Sciatic nerve (tissue), 2 donors: ENCODE measurements at regions not wholly inside any gene's neighbourhood (a gene's known extent, or its start where the extent isn't known, plus 50 kb on each side); places are given as distances from the start of the nearest gene placed in this dataset.
"Not testable (repeated sequence)": the region's sequence is repeated elsewhere in the genome, so short reads cannot be mapped to it uniquely, and the experiment has no call there.

Experiments
- ATAC-seq: fragments of 200-7000 bp; cut with Tn5 transposase; one replicate; pipeline ENCODE4 v1.9.1; 2020; ENCODE audit warnings: mild to moderate bottlenecking, moderate library complexity
- DNase-seq: peaks from one replicate; pipeline ENCODE4 v3.0.0-alpha.2; 2020; ENCODE audit warnings: low spot score
- intact Hi-C: fragments of 100-400 bp; cut with DNase I; formaldehyde crosslinking; loops from one replicate; pipeline ENCODE4 v1.14.2; 2022
- donor health status: DM: no; HTN: no; CAD: no.
- donor health status: DM: no; HTN: no; CAD: no.

DNA sequence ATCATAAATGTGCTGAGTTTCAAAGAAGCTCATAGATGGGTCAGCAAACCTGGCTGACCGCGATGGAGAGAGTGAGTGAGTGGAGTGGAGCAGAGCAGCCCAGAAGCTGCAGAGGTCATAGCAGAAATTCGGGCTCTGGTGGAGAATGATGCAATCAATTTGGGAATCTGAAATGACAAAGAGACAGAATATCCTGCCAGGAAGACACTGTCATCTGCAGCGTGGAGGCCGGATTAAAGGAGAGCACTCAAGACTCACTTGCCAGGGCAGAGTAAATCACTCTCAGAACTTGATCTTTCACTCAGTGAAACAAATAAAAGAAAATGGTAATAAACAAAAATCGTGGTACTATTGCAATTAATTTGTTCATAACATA lies 109.6 kb upstream of the RREB1 start:
- intact Hi-C loops: no loop called here
- DNase-seq (no peak), ATAC-seq (peak; percentile 68)

DNA sequence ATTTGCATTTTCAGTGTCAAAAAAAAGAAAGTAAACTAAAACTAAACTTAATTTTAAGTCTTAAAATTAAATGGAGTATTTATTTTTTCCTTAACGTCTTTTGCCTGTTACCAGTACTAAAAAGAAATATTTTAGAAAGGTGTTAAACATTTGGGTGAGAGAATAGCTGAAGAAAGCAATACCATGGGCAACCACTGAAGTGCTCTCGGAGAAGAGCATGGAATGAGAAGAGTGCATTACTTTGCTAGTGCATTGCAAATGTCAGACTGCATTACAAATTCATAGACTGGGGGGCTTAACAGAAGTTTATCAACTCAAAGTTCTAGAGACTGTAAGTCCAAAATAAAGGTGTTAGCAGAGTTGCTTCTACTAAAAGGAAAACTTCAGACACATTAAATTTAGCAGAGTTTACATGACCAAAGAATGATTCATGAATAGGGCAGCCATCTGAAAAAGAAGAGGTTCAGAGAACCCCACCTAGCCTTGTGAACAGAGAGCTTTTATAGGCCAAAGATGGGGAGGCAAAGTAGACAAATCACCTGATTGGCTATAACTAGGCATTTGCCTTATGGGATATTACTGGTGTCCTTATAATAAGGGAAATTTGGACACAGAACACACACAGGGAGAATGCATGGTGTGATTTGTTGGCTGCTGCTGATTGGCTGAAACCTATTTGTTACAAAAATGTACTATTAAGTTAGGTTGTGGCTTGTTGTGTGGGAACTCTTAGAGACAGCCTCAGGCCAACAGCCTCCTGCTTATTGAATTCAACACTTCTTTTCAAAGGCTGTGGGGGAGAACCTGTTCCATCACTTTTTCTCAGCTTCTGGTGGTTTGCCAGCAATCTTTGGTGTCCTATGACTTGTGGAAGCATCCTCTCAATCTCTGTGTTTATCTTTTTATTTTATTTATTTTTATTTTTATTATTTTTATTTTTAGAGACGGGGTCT lies 106.7 kb upstream of the RREB1 start:
- DNase-seq: no peak
- intact Hi-C loops: no loop called here
- no peak for ATAC-seq

DNA sequence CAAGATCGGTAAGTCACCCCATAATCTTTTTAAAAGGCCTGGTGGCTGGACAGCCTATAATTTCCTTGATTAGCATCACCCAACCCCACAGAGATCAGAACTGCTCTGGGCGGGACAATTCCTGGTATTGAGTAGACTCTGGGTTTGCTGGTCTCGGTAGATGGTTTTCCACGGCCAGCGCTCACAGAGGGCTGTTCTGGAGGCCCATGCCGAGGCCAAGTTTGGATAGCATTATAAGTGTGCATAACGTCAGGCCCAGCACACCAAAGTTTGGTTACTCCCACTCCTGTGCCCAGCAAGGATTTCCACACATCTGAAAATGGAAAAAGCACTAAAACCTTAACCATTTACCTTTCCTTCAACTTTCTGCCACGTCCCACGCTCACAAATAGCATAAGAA lies 104.7 kb upstream of the RREB1 start:
- ATAC-seq (no peak), DNase-seq (no peak)
- intact Hi-C loops: no loop called here

DNA sequence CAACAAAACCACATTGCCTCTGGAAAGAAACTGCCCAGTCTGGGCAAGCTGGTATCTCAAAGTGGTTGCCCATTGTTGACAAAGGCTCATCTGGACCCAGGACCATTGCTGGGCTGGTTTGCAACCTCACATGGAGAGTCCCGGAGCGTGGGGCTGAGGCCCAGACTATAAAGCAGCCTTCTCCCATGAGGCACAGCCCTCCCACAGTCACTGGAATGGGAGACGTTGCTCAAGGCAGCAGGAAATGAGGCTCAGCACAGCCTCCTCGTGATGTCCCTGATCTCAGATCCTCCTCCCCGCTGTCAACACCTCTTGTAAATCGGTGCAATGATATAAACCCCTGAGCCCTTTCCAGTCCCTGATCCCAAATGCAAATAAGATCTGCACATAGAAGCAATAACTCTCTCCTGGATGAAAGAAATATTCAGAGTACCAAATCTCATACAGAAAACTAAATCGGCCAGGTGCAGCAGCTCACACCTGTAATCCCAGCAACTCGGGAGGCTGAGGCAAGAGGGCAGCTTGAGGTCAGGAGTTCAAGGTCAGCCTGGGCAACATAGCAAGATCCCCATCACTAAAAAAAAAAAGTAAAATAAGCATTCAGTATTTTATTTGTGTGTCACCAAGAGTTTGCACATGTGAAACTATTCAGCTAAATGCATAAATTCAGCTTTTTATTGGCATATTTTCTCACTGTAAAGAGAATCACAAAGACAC lies 103.0 kb upstream of the RREB1 start:
- intact Hi-C loops: no loop called here
- ATAC-seq (no peak), DNase-seq (no peak)

DNA sequence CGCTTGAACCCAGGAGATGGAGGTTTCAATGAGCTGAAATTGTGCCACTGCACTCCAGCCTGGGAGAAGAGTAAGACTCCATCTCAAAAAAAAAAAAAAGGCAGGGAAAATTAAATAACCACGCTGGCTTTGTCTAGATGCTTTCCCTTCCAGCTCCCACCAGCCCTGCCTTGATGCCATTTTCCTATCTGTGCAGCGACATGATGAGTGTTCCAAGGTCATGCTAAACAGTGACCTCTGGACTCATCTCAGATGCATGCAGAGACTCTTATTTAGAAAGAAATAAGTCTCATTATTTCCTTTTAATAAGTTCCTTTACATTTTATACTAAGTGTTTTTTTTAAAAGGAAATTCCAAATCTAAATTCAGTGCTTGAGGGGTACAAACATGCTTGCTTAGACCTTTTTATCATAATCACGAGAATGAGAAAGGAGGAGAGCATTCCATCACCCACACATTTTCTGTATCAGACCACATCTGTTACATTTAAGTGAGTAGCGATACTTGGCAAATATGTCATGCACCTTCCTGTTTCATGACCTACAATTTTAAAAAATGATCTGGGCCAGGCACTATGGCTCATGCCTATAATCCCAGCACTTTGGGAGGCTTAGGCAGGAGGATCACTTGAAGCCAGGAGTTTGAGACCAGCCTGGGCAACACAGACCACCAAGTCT lies 101.1 kb upstream of the RREB1 start:
- DNase-seq: no peak
- no peak for ATAC-seq
- intact Hi-C loops: no loop called here

DNA sequence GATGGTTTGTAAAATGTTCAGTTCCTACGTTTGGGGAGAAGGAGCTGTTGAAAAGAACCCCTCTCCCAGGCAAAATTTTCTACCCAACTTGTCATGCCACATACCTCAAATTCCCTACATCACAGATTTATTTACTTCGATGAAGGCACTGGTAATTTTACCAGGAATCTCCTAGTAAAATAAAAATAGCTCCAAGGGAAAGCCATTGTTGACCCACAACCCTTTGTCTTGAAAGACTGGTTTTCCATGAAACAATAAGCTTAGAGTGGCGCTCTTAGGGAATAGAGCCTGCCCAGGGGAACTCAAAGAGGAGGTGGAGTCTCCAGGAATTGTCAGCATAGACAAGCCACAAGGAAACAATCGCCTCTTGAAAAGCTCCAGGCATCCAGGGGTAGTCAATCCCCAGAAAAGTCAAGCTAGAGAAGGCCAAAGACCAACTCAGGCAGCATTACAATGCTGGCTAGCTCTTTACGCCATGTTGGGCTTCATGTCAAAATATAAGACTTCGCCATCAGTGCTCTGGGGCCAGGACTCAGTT lies 99.2 kb upstream of the RREB1 start:
- ATAC-seq: no peak
- no peak for DNase-seq
- intact Hi-C loops: no loop called here

DNA sequence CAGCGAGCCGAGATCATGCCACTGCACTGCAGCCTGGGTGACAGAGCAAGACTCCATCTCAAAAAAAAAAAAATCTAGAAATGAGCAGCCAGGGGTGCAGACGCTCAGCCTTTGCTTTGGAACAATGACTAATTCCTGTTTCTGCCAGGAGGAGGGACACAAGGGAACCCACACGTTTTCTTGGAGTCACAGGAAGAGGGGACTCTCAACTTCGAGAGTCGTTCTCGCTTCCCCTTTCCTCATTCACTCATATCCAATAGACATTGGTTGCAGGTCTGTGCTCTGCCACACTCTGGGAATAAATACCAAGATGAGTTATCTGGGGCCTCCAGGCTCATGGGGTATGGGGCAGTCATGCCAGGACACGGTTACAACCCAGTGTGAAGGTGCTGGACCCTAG lies 91.5 kb upstream of the RREB1 start:
- ATAC-seq: no peak
- DNase-seq: no peak
- intact Hi-C loops: no loop called here

DNA sequence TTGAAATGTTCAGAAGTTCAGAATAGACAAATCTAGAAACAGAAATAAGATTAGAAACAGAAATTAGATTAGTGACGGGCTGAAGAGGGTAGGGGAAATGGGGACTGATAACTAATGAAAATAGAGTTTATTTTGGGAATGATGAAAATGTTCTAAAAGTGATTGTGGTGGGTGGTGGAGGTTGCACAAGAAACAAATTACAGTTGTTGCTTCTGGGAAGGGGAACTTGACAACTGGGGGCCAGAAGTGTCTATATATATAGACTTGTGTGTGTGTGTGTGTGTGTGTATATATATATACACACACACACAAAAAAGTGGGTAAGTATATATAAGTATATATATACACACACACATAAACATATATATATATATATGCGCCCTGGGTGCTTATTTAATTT lies 86.5 kb upstream of the RREB1 start:
- ATAC-seq (no peak), DNase-seq (no peak)
- intact Hi-C loops: no loop called here

DNA sequence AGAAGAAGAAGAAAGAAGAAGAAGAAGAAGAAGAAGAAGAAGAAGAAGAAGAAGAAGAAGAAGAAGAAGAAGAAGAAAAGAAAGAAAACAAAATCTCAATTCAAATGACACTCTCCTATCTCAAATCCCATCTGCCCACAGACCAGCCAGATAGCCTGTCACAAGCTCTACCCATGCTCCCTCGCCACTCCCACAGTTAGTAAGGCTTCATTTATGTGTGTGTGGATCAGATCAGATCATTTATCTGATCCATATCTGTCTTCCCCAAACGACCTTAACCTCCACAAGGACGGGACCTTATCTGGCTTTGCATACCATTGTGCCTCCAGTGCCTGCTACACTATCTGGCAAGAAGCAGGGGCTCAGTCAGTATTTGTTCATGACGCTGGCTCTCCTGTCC lies 81.9 kb upstream of the RREB1 start:
- intact Hi-C loops: no loop called here
- DNase-seq (no peak), ATAC-seq (no peak)

DNA sequence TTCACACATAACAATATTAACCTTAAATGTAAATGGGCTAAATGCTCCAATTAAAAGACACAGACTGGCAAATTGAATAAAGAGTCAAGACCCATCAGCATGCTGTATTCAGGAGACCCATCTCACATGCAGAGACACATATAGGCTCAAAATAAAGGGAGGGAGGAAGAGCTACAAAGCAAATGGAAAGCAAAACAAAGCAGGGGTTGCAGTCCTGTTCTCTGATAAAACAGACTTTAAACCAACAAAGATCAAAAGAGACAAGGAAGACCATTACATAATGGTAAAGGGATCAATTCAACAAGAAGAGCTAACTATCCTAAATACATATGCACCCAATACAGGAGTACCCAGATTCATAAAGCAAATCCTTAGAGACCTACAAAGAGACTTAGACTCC lies 78.8 kb upstream of the RREB1 start:
- intact Hi-C loops, DNase-seq, ATAC-seq: not testable (repeated sequence)

DNA sequence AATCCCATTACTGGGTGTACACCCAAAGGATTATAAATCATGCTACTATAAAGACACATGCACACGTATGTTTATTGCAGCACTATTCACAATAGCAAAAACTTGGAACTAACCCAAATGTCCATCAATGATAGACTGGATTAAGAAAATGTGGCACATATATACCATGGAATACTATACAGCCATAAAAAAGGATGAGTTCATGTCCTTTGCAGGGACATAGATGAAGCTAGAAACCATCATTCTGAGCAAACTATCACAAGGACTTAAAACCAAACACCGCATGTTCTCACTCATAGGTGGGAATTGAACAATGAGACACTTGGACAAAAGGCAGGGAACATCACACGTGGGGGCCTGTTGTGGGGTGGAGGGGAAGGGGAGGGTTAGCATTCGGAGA lies 76.8 kb upstream of the RREB1 start:
- DNase-seq, intact Hi-C loops, ATAC-seq: not testable (repeated sequence)

DNA sequence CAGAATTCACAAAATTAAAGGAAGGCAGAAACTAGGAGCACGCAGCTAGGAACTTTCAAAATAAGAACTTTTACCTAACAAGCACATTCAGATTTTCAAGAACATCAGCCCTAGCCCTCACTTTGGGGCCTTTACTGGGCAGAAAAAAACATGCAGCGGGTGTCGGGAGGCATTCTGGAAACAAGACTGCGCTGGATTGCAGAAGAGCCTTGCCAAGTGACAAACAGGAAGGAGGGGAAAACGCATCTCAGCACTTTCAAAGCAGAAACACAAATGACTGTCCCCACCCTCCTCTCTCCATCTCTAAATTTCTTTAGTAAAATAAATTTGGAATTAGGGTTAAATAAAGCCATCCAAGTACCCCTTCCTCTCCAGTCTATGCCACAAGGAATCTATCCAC lies 74.6 kb upstream of the RREB1 start:
- ATAC-seq (peak; percentile 51), DNase-seq (no peak)
- intact Hi-C loops: no loop called here

DNA sequence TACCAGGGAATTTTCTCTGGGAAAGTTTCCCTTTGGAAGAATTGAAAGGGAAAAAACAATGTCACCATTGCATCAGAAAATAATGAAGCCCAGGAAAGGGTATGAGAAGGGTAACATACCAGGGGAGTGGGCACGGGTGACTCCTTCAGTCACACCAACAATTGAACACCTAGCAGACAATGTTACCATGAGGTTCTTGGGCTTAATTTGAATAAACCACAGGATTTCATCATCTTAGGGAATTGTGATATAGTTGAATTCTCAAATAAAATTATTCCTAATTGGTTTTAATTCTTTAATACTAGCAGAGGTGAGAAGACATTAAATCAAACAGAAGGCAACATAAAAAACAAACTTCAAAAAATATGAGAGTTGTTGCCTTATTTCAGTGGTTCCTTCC lies 73.7 kb upstream of the RREB1 start:
- no peak for ATAC-seq
- intact Hi-C loops: no loop called here
- no peak for DNase-seq

DNA sequence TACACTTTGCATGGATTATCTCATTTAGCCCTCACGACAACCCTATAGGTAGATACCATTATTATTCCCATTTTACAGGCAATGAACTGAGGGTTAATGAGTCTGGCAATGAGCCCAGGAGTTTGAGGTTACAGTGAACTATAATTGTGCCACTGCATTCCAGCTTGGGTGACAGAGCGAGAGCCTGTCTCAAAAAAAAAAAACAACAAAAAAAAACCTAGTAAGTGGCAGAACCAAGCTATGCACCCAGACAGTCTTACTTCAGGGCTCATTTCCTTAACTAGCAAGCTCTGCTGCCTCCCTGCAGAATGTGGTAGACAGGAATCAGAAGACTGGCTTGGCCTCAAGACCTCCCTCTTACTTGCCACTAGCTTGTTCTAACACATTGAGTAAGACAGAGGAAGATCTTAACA lies 71.9 kb upstream of the RREB1 start:
- intact Hi-C loops: no loop called here
- no peak for DNase-seq
- no peak for ATAC-seq

DNA sequence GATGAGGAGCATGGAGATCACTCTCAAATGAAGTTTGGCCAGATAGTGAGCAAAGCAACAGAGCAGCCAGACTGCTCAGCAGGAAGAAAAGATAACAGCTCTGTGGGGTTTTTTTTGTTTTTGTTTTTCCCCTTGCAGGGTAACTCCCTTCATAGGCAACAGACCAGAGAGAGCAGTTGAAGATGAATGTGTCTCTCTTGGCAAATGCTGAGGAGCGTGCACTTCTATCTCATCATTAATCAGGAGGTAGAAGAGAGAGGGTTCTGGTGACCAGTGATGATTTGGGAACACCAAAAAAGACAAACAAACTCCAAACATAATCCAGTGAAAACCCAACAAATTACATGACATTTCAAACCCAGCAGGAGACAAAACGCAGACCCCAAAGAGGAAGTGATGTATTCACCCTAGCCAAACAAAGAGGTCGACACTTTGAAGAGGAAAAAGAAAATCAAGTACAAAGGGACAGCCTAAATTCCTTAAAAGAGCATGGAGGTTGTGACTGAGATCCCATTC lies 66.2 kb upstream of the RREB1 start:
- intact Hi-C loops: no loop called here
- no peak for DNase-seq
- no peak for ATAC-seq

DNA sequence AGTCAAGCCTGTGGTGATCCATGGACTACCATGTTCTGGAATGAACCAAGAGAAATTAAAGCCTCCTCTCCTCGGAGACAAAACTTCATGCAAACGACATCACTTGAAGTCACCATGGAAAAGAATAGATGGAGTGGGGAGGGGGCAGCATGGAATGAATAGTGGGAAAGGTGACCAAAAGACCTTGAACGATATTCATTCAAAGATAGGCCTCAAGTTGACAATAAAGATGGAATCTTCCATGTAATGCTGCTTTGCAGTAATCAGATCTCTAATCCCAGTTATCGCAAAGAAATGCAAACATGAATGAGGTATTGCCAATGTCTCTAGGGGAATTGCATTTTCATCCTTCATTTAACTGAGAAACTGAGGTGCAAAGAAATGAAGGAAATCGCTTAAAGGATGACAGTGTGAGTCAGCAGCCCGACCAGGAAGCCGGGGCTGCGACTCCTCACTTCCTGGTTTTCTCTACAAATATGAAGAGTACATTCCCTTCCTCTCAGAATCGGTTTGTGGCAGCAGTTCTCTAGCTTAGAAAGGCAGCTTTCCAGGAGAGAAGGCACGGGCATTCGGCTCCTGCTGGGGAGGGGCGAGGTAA lies 65.6 kb upstream of the RREB1 start:
- ATAC-seq (no peak), DNase-seq (no peak)
- intact Hi-C loops: no loop called here

DNA sequence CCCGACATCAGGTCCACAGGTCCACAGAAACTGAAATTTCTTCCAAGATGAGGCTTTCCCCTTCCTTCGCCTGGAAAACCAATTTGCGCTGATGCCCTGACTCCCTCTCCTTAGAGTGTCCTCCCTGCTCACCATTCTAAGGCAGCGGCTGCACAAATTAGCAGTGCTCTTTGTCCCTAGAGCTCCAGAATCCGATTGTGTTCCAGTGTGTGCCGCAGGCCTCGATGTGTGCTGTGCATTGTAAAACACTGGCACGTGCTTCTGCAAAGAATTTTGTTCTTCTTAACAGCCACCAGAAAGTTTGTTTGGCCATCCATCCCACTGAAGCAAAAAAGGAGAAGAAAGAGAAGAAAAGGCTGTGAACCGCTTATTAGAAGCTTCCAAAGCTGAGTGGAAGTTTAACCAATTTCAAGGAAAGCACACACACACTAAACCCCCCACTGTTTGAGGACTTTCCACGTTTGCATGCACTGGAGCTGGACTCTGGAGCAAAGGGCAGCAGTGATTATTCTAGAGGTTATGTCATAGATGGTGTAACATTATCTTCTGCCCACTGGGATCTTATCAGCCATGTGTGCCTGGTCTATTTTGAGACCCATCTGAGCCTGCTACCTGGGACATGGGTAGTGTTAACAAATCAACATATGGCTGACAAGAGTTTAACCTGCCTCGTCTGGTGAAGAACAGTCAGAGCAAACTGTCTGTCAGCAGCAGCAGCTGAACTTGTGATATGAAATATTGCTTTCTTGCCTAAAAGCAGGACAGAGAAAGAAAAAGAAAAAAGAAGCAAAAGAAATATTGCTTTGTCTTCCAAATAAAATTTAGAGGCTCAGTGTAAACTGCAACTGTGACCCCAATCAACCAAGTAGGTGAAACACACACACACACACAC lies 64.9 kb upstream of the RREB1 start:
- intact Hi-C loops: no loop called here
- DNase-seq (no peak), ATAC-seq (peak; percentile 20)

DNA sequence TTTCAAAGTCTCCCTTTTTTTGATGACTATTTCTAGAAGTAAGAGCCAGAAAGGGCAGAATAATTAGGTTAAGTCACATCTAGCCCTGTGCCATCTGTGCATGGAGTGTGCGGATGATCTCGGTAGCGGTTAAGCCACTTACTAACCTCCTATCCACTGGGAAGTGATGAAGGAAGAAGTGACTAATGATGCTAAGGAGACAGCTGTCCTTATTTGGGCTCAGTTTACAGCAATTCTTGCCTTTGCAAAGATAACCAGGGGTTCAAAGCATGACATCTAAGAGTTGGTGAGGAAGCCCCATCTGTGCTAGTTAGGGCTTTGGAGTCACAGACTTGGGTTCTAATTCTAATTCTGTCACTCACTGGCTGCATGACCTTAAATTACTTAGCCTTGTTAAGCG lies 62.4 kb upstream of the RREB1 start:
- DNase-seq: no peak
- no peak for ATAC-seq
- intact Hi-C loops: no loop called here
